GM23338 (cell line): ENCODE measurements at regions not wholly inside any gene's neighbourhood (a gene's known extent, or its start where the extent isn't known, plus 50 kb on each side); places are given as distances from the start of the nearest gene placed in this dataset.

ENCODE experiments used
- ATAC-seq: fragments of 200-7000 bp; cut with Tn5 transposase; 3 replicates; pipeline ENCODE4 v1.9.1; 2020
- DNase-seq: peaks from one replicate; pipeline ENCODE4 v3.0.0-alpha.2; 2015; ENCODE audit warnings: low spot score
- H2AFZ ChIP-seq: fragments of 200-600 bp; sonication (generic); 2 replicates; pipeline ENCODE4 v1.8.0; 2016; ENCODE audit warnings: antibody characterized with exemption, mild to moderate bottlenecking, moderate library complexity
- H3F3A ChIP-seq: fragments of 200-600 bp; sonication (generic); replicated peaks from 2 replicates; pipeline ENCODE4 v1.8.0; 2017; ENCODE audit warnings: antibody characterized with exemption, mixed run types, low read depth
- H3K27ac ChIP-seq: fragments of 200-600 bp; sonication (generic); 2 replicates; pipeline ENCODE4 v1.6.1; 2016; ENCODE audit warnings: low read depth
- H3K27me3 ChIP-seq: fragments of 200-600 bp; sonication (generic); 2 replicates; pipeline ENCODE4 v1.8.0; 2016; ENCODE audit warnings: mild to moderate bottlenecking, mixed run types, moderate library complexity; ENCODE audit not compliant: insufficient read depth
- H3K36me3 ChIP-seq: fragments of 200-600 bp; sonication (generic); 2 replicates; pipeline ENCODE4 v1.8.0; 2016; ENCODE audit warnings: mild to moderate bottlenecking; ENCODE audit not compliant: insufficient read depth
- H3K4me1 ChIP-seq: fragments of 200-600 bp; sonication (generic); 2 replicates; pipeline ENCODE4 v1.8.0; 2016; ENCODE audit warnings: mild to moderate bottlenecking, moderate library complexity; ENCODE audit not compliant: insufficient read depth
- H3K4me2 ChIP-seq: fragments of 200-600 bp; sonication (generic); 2 replicates; pipeline ENCODE4 v1.7.1; 2017; ENCODE audit warnings: mixed run types
- H3K4me3 ChIP-seq: fragments of 200-600 bp; sonication (generic); 2 replicates; pipeline ENCODE4 v1.6.1; 2016; ENCODE audit warnings: mixed run types
- H3K79me2 ChIP-seq: fragments of 200-600 bp; sonication (generic); replicated peaks from 2 replicates; pipeline ENCODE4 v1.8.0; 2017; ENCODE audit warnings: mild to moderate bottlenecking; ENCODE audit not compliant: insufficient read depth
- H3K9me2 ChIP-seq: fragments of 200-600 bp; sonication (generic); 2 replicates; pipeline ENCODE4 v1.8.0; 2017; ENCODE audit not compliant: insufficient read depth
- H4K20me1 ChIP-seq: fragments of 200-600 bp; sonication (generic); replicated peaks from 2 replicates; pipeline ENCODE4 v1.8.0; 2017; ENCODE audit warnings: mild to moderate bottlenecking; ENCODE audit not compliant: insufficient read depth
- H3K27ac Mint-ChIP-seq: 2 replicates; pipeline ENCODE4 v1.8.0; 2020; ENCODE audit warnings: inconsistent platforms, mild to moderate bottlenecking, moderate library complexity, mixed read lengths
- H3K27me3 Mint-ChIP-seq: 3 replicates; pipeline ENCODE4 v1.8.0; 2022; ENCODE audit warnings: low read depth, mild to moderate bottlenecking, moderate library complexity, mixed read lengths, inconsistent platforms; ENCODE audit not compliant: insufficient read depth, poor library complexity
- H3K36me3 Mint-ChIP-seq: 3 replicates; pipeline ENCODE4 v1.8.0; 2021; ENCODE audit warnings: low read depth, mild to moderate bottlenecking, inconsistent platforms, moderate library complexity, mixed read lengths
- H3K4me1 Mint-ChIP-seq: 3 replicates; pipeline ENCODE4 v1.8.0; 2020; ENCODE audit warnings: mild to moderate bottlenecking, inconsistent platforms, mixed read lengths
- H3K4me3 Mint-ChIP-seq: 3 replicates; pipeline ENCODE4 v1.8.0; 2021; ENCODE audit warnings: moderate library complexity, mild to moderate bottlenecking, inconsistent platforms, mixed read lengths
- H3K9me3 Mint-ChIP-seq: 3 replicates; pipeline ENCODE4 v1.8.0; 2020; ENCODE audit warnings: moderate library complexity, mild to moderate bottlenecking, inconsistent platforms, mixed read lengths
- EZH2 ChIP-seq: fragments of 200-600 bp; sonication (generic); IDR thresholded peaks from one replicate; pipeline ENCODE4 v1.8.0; 2017; ENCODE audit warnings: antibody characterized with exemption, mild to moderate bottlenecking, low read depth; ENCODE audit not compliant: unreplicated experiment
- EZH2phosphoT487 ChIP-seq: fragments of 200-600 bp; sonication (generic); IDR thresholded peaks from one replicate; pipeline ENCODE4 v1.8.1; 2018; ENCODE audit warnings: antibody characterized with exemption; ENCODE audit not compliant: unreplicated experiment
- JUNB ChIP-seq: IDR thresholded peaks from one replicate; pipeline ENCODE4 v1.6.1; 2016; ENCODE audit warnings: antibody characterized with exemption; ENCODE audit not compliant: unreplicated experiment
- POLR2AphosphoS5 ChIP-seq: IDR thresholded peaks from 2 replicates; pipeline ENCODE4 v1.6.1; 2016; ENCODE audit warnings: antibody characterized with exemption, low read depth
- ZNF114 ChIP-seq: fragments of 250-450 bp; sonication (Bioruptor Pico); IDR thresholded peaks from 2 replicates; pipeline ENCODE4 v1.5.0; 2020; ENCODE audit warnings: mild to moderate bottlenecking, moderate library complexity
- ZNF331 ChIP-seq: fragments of 250-450 bp; sonication (Bioruptor Pico); IDR thresholded peaks from 2 replicates; pipeline ENCODE4 v1.5.0; 2020; ENCODE audit warnings: low read depth, mild to moderate bottlenecking, moderate library complexity
- TF ChIP-seq, protein P1 (sequence below): IDR thresholded peaks from one replicate; pipeline ENCODE4 v1.6.1; 2018; ENCODE audit warnings: antibody characterized with exemption; ENCODE audit not compliant: unreplicated experiment
- TF ChIP-seq, protein P2 (sequence below): fragments of 250-450 bp; sonication (Bioruptor Pico); IDR thresholded peaks from 2 replicates; pipeline ENCODE4 v1.5.0; 2020; ENCODE audit warnings: mild to moderate bottlenecking, moderate library complexity

DNA sequence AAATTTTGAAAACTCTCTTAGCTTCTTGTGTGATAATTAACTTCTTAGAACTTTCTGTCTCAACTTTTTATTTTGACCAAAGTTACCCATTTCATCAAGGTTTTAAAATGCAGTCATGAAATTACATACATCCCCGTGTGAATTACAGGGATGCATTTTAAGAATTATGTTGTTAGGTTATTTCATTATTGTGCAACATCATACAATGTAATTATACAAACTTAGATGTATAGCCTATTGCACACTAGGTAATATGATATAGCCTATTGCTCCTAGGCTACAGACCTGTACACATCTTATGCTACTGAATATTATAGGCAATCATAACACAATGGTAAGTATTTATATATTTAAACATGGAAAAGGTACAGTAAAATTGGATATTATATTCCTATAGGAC, 228.1 kb upstream of the C11orf87 start:
- Mint-ChIP-seq H3K36me3 (peaks cover 11% of the 10 kb centered on the region), H3K27me3 (no peaks in the 10 kb centered on the region), H3K9me3 (peaks cover 18% of the 10 kb centered on the region; the same call in 2 of the 3 replicates), H3K27ac (no peak overlapping the region), H3K4me1 (no peaks in the 10 kb centered on the region), H3K4me3 (no peak overlapping the region)
- Histone ChIP-seq H3K79me2 (no peaks in the 10 kb centered on the region), H3K4me1 (no peaks in the 10 kb centered on the region; the same call in 1 of the 2 replicates), H3K4me2 (no peak overlapping the region), H4K20me1 (no peaks in the 10 kb centered on the region), H3K9me2 (no peaks in the 10 kb centered on the region), H3K27me3 (no peaks in the 10 kb centered on the region), H3F3A (no peaks in the 10 kb centered on the region), H3K4me3 (no peak overlapping the region), H3K36me3 (no peaks in the 10 kb centered on the region), H3K27ac (no peak overlapping the region), H2AFZ (no peak overlapping the region)
- TF ChIP-seq ZNF331 (CRISPR knock-in tag) (no peak), EZH2 (no peak), JUNB (no peak)
- TF ChIP-seq, protein P1, sequence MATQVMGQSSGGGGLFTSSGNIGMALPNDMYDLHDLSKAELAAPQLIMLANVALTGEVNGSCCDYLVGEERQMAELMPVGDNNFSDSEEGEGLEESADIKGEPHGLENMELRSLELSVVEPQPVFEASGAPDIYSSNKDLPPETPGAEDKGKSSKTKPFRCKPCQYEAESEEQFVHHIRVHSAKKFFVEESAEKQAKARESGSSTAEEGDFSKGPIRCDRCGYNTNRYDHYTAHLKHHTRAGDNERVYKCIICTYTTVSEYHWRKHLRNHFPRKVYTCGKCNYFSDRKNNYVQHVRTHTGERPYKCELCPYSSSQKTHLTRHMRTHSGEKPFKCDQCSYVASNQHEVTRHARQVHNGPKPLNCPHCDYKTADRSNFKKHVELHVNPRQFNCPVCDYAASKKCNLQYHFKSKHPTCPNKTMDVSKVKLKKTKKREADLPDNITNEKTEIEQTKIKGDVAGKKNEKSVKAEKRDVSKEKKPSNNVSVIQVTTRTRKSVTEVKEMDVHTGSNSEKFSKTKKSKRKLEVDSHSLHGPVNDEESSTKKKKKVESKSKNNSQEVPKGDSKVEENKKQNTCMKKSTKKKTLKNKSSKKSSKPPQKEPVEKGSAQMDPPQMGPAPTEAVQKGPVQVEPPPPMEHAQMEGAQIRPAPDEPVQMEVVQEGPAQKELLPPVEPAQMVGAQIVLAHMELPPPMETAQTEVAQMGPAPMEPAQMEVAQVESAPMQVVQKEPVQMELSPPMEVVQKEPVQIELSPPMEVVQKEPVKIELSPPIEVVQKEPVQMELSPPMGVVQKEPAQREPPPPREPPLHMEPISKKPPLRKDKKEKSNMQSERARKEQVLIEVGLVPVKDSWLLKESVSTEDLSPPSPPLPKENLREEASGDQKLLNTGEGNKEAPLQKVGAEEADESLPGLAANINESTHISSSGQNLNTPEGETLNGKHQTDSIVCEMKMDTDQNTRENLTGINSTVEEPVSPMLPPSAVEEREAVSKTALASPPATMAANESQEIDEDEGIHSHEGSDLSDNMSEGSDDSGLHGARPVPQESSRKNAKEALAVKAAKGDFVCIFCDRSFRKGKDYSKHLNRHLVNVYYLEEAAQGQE = no peak
- ATAC-seq (no peak), DNase-seq (no peak)

DNA sequence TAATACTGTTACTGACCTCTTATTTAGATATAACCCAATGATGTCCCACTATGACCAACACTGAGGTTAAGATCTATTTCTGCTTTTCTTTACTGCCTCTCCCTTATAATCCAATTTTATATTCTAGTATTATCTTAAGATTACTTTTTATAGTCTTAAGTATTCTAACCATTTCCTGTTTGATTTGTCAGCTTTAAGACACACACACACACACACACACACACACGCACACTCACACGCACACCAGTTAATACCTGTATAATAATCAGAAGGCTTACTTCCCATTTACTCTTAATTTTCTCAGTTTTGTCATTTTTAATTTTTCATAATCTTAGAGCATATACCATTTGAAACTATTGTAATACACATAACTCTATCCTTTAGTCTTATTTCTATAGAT, 226.0 kb upstream of the C11orf87 start:
- no peak overlapping the region for H3K4me2 ChIP-seq
- Mint-ChIP-seq H3K27ac (no peak overlapping the region), H3K4me1 (no peaks in the 10 kb centered on the region), H3K36me3 (peaks cover 11% of the 10 kb centered on the region), H3K9me3 (peaks cover 14% of the 10 kb centered on the region; the same call in 2 of the 3 replicates), H3K27me3 (no peaks in the 10 kb centered on the region), H3K4me3 (no peak overlapping the region)
- ATAC-seq = no peak
- H3K27ac ChIP-seq = no peak overlapping the region
- DNase-seq = no peak
- H3K4me3 ChIP-seq = no peak overlapping the region
- no peaks in the 10 kb centered on the region; the same call in 1 of the 2 replicates for H3K4me1 ChIP-seq
- H3F3A ChIP-seq = no peaks in the 10 kb centered on the region
- no peaks in the 10 kb centered on the region for H4K20me1 ChIP-seq
- no peaks in the 10 kb centered on the region for H3K36me3 ChIP-seq
- no peaks in the 10 kb centered on the region for H3K27me3 ChIP-seq
- H3K9me2 ChIP-seq = no peaks in the 10 kb centered on the region
- no peak overlapping the region for H2AFZ ChIP-seq
- no peaks in the 10 kb centered on the region for H3K79me2 ChIP-seq
- TF ChIP-seq ZNF114 (CRISPR knock-in tag) (no peak), EZH2phosphoT487 (no peak), EZH2 (no peak), JUNB (no peak), POLR2AphosphoS5 (no peak)
- TF ChIP-seq, protein P1 = no peak
- TF ChIP-seq, protein P2, sequence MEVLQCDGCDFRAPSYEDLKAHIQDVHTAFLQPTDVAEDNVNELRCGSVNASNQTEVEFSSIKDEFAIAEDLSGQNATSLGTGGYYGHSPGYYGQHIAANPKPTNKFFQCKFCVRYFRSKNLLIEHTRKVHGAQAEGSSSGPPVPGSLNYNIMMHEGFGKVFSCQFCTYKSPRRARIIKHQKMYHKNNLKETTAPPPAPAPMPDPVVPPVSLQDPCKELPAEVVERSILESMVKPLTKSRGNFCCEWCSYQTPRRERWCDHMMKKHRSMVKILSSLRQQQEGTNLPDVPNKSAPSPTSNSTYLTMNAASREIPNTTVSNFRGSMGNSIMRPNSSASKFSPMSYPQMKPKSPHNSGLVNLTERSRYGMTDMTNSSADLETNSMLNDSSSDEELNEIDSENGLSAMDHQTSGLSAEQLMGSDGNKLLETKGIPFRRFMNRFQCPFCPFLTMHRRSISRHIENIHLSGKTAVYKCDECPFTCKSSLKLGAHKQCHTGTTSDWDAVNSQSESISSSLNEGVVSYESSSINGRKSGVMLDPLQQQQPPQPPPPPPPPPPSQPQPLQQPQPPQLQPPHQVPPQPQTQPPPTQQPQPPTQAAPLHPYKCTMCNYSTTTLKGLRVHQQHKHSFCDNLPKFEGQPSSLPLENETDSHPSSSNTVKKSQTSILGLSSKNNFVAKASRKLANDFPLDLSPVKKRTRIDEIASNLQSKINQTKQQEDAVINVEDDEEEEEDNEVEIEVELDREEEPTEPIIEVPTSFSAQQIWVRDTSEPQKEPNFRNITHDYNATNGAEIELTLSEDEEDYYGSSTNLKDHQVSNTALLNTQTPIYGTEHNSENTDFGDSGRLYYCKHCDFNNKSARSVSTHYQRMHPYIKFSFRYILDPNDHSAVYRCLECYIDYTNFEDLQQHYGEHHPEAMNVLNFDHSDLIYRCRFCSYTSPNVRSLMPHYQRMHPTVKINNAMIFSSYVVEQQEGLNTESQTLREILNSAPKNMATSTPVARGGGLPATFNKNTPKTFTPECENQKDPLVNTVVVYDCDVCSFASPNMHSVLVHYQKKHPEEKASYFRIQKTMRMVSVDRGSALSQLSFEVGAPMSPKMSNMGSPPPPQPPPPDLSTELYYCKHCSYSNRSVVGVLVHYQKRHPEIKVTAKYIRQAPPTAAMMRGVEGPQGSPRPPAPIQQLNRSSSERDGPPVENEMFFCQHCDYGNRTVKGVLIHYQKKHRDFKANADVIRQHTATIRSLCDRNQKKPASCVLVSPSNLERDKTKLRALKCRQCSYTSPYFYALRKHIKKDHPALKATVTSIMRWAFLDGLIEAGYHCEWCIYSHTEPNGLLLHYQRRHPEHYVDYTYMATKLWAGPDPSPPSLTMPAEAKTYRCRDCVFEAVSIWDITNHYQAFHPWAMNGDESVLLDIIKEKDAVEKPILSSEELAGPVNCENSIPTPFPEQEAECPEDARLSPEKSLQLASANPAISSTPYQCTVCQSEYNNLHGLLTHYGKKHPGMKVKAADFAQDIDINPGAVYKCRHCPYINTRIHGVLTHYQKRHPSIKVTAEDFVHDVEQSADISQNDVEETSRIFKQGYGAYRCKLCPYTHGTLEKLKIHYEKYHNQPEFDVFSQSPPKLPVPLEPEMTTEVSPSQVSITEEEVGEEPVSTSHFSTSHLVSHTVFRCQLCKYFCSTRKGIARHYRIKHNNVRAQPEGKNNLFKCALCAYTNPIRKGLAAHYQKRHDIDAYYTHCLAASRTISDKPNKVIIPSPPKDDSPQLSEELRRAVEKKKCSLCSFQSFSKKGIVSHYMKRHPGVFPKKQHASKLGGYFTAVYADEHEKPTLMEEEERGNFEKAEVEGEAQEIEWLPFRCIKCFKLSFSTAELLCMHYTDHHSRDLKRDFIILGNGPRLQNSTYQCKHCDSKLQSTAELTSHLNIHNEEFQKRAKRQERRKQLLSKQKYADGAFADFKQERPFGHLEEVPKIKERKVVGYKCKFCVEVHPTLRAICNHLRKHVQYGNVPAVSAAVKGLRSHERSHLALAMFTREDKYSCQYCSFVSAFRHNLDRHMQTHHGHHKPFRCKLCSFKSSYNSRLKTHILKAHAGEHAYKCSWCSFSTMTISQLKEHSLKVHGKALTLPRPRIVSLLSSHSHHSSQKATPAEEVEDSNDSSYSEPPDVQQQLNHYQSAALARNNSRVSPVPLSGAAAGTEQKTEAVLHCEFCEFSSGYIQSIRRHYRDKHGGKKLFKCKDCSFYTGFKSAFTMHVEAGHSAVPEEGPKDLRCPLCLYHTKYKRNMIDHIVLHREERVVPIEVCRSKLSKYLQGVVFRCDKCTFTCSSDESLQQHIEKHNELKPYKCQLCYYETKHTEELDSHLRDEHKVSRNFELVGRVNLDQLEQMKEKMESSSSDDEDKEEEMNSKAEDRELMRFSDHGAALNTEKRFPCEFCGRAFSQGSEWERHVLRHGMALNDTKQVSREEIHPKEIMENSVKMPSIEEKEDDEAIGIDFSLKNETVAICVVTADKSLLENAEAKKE (CRISPR knock-in tag) = no peak
